Endothelial cell of umbilical vein (primary cell): ENCODE measurements at regions not wholly inside any gene's neighbourhood (a gene's known extent, or its start where the extent isn't known, plus 50 kb on each side); places are given as distances from the start of the nearest gene placed in this dataset.

ENCODE experiments used
- BruUV-seq: library from RNA; stranded (reverse); fragments of 400-500 nt; replicated peaks from 2 replicates; lab custom pipeline; 2021; lab: Mats Ljungman, UMichigan
- CTCF ChIA-PET: fragments of 300-600, 350-600 bp; sonication (Branson Sonifier 250); formaldehyde crosslinking; loops from one replicate; lab custom pipeline; 2021; ENCODE audit warnings: antibody characterized with exemption, inconsistent platforms; lab: Charles Lee
- POLR2A ChIA-PET: fragments of 300-600, 350-600 bp; sonication (Branson Sonifier 250); formaldehyde crosslinking; loops from one replicate; lab custom pipeline; 2021; ENCODE audit warnings: antibody characterized with exemption, inconsistent platforms; lab: Charles Lee
- DNase-seq: peaks from one replicate; pipeline ENCODE4 v3.0.0-alpha.2; 2011; ENCODE audit warnings: low read depth, low spot score
- FAIRE-seq: peaks from 2 replicates; lab custom pipeline; 2011; peaks lifted over from hg19 to GRCh38; lab: Jason Lieb, UNC
- H2AFZ ChIP-seq: 2 replicates; pipeline ENCODE4 v1.6.0; 2012; ENCODE audit warnings: low read depth, low read length, control low read depth, inconsistent platforms
- H3K27ac ChIP-seq: 2 replicates; pipeline ENCODE4 v1.5.1; 2011; ENCODE audit warnings: low read depth, mild to moderate bottlenecking, control low read depth, low read length, moderate library complexity; ENCODE audit not compliant: insufficient read depth
- H3K27me3 ChIP-seq, 2 experiments: 2 replicates each; pipeline versions ENCODE4 v1.6.0 to v1.6.1; 2011; ENCODE audit warnings: low read length in 2 of 2, mixed read lengths in 1 of 2; ENCODE audit not compliant: control insufficient read depth in 2 of 2, insufficient read depth in 2 of 2
- H3K36me3 ChIP-seq, 2 experiments: 2 replicates in 1 of 2; 3 replicates in 1 of 2; pipeline ENCODE4 v1.5.1; 2011; ENCODE audit warnings: low read length in 2 of 2, mild to moderate bottlenecking in 1 of 2, moderate library complexity in 1 of 2; ENCODE audit not compliant: control insufficient read depth in 2 of 2, insufficient read depth in 2 of 2; ENCODE audit errors: extremely low read depth in 1 of 2
- H3K4me1 ChIP-seq: 3 replicates; pipeline ENCODE4 v1.5.1; 2011; ENCODE audit warnings: mild to moderate bottlenecking, low read length; ENCODE audit not compliant: control insufficient read depth, insufficient read depth; ENCODE audit errors: extremely low read depth
- H3K4me2 ChIP-seq: 2 replicates; pipeline ENCODE4 v1.6.1; 2011; ENCODE audit warnings: low read length, control low read depth, mixed read lengths; ENCODE audit not compliant: insufficient read depth
- H3K4me3 ChIP-seq, 3 experiments: fragments of 200-600 bp in 1 of 3; sonication (generic), shearing (Covaris generic) in 1 of 3; replicated peaks in 1 of 3; 2 replicates each; pipeline ENCODE4 v1.5.1; 2011 to 2016; ENCODE audit warnings: control low read depth in 3 of 3, low read length in 3 of 3, mild to moderate bottlenecking in 2 of 3, inconsistent platforms in 1 of 3, low read depth in 1 of 3, moderate library complexity in 1 of 3; ENCODE audit not compliant: insufficient read depth in 1 of 3
- H3K79me2 ChIP-seq: 2 replicates; pipeline ENCODE4 v1.6.0; 2012; ENCODE audit warnings: low read length, inconsistent platforms; ENCODE audit not compliant: control insufficient read depth, insufficient read depth
- H3K9ac ChIP-seq: replicated peaks from 2 replicates; pipeline ENCODE3; 2011; ENCODE audit warnings: low read length, control low read depth; ENCODE audit not compliant: insufficient read depth; ENCODE audit errors: extremely low read depth
- H3K9me1 ChIP-seq: replicated peaks from 3 replicates; pipeline ENCODE4 v1.6.0; 2011; ENCODE audit warnings: mild to moderate bottlenecking, low read length; ENCODE audit not compliant: control insufficient read depth, insufficient read depth; ENCODE audit errors: extremely low read depth
- H3K9me3 ChIP-seq: replicated peaks from 2 replicates; pipeline ENCODE4 v1.5.1; 2012; ENCODE audit warnings: low read length, inconsistent platforms; ENCODE audit not compliant: control insufficient read depth, insufficient read depth
- H4K20me1 ChIP-seq: replicated peaks from 2 replicates; pipeline ENCODE3; 2011; ENCODE audit warnings: mild to moderate bottlenecking, low read length; ENCODE audit not compliant: control insufficient read depth, insufficient read depth; ENCODE audit errors: extremely low read depth
- EZH2 ChIP-seq: IDR thresholded peaks from 2 replicates; pipeline ENCODE4 v1.6.1; 2012; ENCODE audit warnings: borderline replicate concordance, low read depth, mild to moderate bottlenecking, moderate library complexity, low read length, inconsistent platforms; ENCODE audit not compliant: severe bottlenecking
- FOS ChIP-seq: IDR thresholded peaks from 2 replicates; pipeline ENCODE4 v1.6.1; 2011; ENCODE audit warnings: mild to moderate bottlenecking, low read length, moderate library complexity, borderline replicate concordance; ENCODE audit not compliant: insufficient read depth
- GATA2 ChIP-seq: IDR thresholded peaks from 2 replicates; pipeline ENCODE4 v1.7.0; 2011; ENCODE audit warnings: low read depth, mild to moderate bottlenecking, moderate library complexity, mixed read lengths, low read length; ENCODE audit not compliant: insufficient read length, insufficient read depth
- JUN ChIP-seq: IDR thresholded peaks from 2 replicates; pipeline ENCODE4 v1.6.1; 2011; ENCODE audit warnings: borderline replicate concordance, low read depth; ENCODE audit not compliant: insufficient read length, insufficient read depth
- MYC ChIP-seq: IDR thresholded peaks from one replicate; pipeline ENCODE4 v1.6.1; 2011; ENCODE audit warnings: mild to moderate bottlenecking, low read depth, low read length
- POLR2A ChIP-seq: IDR thresholded peaks from 2 replicates; pipeline ENCODE4 v1.6.1; 2012; ENCODE audit warnings: low read depth, mild to moderate bottlenecking, control low read depth, low read length
- POLR2AphosphoS5 ChIP-seq: IDR thresholded peaks from 2 replicates; pipeline ENCODE4 v1.6.1; 2012; ENCODE audit warnings: low read depth, mild to moderate bottlenecking, control low read depth, low read length, moderate library complexity; ENCODE audit not compliant: insufficient read depth
- dilution Hi-C: fragments of 300-500 bp; cut with MboI; formaldehyde crosslinking; loops from one replicate; pipeline ENCODE4 v1.15.0; 2019; ENCODE audit warnings: low sequenced_read_pairs; ENCODE audit not compliant: extremely low pct_ligation_motif_present
- intact Hi-C: fragments of 100-400 bp; cut with micrococcal nuclease; formaldehyde crosslinking; loops from one replicate; pipeline ENCODE4 v1.10.0; 2022
- TF ChIP-seq, protein P1 (sequence below): IDR thresholded peaks from 2 replicates; pipeline ENCODE4 v1.6.1; 2011; ENCODE audit not compliant: insufficient read depth, insufficient read length
- TF ChIP-seq, protein P2 (sequence below), 2 donors: IDR thresholded peaks; 1 replicate in 1 of 2; 2 replicates in 1 of 2; pipeline ENCODE4 v1.5.1; 2011; ENCODE audit warnings: low read length in 2 of 2, mild to moderate bottlenecking in 2 of 2, moderate library complexity in 2 of 2, control low read depth in 1 of 2, inconsistent platforms in 1 of 2, low read depth in 1 of 2; ENCODE audit not compliant: insufficient read depth in 1 of 2; ENCODE audit errors: extremely low read depth in 1 of 2

DNA sequence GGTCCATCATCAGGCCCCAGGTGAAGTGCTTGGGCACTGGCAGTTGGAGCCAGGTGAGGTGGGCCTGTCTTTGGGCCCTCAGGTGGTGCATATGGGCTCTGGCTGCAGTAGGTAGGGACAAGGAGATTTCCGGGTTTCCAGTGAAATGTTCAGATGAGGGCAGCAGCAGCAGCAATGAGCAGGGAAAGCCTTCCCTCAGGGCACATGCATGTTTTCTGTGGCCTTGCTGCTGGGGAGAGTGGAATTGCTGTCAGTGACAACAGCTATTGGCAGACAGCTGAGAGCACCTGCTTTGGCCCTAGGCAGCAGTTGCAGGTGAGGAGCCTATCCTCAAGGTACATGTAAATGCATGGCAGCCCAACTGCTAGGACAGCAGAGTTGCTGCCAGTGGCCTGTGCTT is 58.9 kb upstream of the QRFPR start:
- no peaks in the 10 kb centered on the region for H3K27me3 ChIP-seq
- TF ChIP-seq POLR2AphosphoS5 (no peak), GATA2 (no peak), JUN (no peak), EZH2 (no peak), POLR2A (no peak), MYC (no peak), FOS (no peak)
- TF ChIP-seq, protein P1, sequence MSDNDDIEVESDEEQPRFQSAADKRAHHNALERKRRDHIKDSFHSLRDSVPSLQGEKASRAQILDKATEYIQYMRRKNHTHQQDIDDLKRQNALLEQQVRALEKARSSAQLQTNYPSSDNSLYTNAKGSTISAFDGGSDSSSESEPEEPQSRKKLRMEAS: no peak
- TF ChIP-seq, protein P2, sequence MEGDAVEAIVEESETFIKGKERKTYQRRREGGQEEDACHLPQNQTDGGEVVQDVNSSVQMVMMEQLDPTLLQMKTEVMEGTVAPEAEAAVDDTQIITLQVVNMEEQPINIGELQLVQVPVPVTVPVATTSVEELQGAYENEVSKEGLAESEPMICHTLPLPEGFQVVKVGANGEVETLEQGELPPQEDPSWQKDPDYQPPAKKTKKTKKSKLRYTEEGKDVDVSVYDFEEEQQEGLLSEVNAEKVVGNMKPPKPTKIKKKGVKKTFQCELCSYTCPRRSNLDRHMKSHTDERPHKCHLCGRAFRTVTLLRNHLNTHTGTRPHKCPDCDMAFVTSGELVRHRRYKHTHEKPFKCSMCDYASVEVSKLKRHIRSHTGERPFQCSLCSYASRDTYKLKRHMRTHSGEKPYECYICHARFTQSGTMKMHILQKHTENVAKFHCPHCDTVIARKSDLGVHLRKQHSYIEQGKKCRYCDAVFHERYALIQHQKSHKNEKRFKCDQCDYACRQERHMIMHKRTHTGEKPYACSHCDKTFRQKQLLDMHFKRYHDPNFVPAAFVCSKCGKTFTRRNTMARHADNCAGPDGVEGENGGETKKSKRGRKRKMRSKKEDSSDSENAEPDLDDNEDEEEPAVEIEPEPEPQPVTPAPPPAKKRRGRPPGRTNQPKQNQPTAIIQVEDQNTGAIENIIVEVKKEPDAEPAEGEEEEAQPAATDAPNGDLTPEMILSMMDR (IDR thresholded peaks at IDR 0.05; ENCODE audit: extremely low read depth in 1 of 2, insufficient read depth in 1 of 2, low read depth in 1 of 2, low read length in 2 of 2): no peak
- FAIRE-seq: no peak
- H3K27ac ChIP-seq: no peak overlapping the region
- H3K4me3 ChIP-seq: no peak overlapping the region
- H3K9ac ChIP-seq: no peak overlapping the region
- H3K79me2 ChIP-seq: no peaks in the 10 kb centered on the region
- POLR2A ChIA-PET: no interaction called here
- no peaks in the 10 kb centered on the region for H4K20me1 ChIP-seq
- DNase-seq: no peak
- no peak overlapping the region for H3K4me2 ChIP-seq
- intact Hi-C loops (no loop called here), dilution Hi-C loops (no loop called here)
- no TSS peak for BruUV-seq
- no peak overlapping the region for H2AFZ ChIP-seq
- no peaks in the 10 kb centered on the region for H3K9me3 ChIP-seq
- CTCF ChIA-PET: no interaction called here
- no peaks in the 10 kb centered on the region for H3K4me1 ChIP-seq
- no peaks in the 10 kb centered on the region for H3K36me3 ChIP-seq
- no peaks in the 10 kb centered on the region for H3K9me1 ChIP-seq
